ENCODE measurements at regions not wholly inside any gene's neighbourhood (a gene's known extent, or its start where the extent isn't known, plus 50 kb on each side); places are given as distances from the start of the nearest gene placed in this dataset.

DNA sequence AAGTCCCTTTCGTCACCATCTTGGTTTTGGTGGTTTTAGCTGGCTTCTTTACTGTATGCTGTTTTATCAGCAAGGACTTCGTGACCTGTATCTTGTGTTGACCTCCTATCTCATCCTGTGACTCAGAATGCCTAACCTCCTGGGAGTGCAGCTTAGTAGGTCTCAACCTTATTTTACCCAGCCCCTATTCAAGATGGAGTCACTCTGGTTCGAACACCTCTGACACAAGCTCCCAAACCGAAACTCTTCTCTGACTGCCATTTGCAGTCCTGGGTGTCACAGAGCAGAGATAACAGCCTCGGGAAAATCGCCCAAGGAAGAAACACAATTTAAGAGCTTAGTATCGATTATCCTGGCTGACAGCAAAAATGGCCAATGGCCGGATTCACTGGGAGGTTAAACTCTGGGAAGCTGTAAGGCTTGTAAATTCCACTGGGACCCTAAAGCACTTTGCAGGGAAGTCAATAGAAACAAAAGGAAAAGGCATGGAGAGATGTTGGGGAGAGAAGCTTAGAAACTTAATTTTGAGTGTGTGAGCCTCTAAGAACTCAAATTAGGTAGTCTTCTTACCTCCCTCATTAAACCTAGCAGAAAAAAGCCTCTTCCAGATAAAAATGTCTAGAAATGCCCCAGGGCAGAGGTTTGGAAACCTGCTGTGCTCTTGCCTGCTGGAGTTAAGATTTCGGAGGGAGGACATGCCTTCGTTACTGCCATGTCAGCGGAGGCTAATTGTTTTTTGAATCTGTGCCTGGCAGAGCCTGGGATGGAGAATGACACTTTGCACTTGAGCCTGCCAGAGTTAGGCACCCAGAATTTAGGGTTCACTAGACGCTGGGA lies 56.5 kb upstream of the RPH3A start:
- H3K79me2 ChIP-seq (ENCODE audit: low read length): no peaks in the 10 kb centered on the region
- no peaks in the 10 kb centered on the region for H3K4me1 ChIP-seq (ENCODE audit: low read length)
- H4K20me1 ChIP-seq (ENCODE audit: insufficient read depth, low read length): no peaks in the 10 kb centered on the region
- H3K9ac ChIP-seq (ENCODE audit: low read length): no peak overlapping the region
- no peak overlapping the region for H3K4me3 ChIP-seq (ENCODE audit: low read length)
- no peaks in the 10 kb centered on the region for H3K36me3 ChIP-seq (replicated peaks; ENCODE audit: low read depth, low read length)
- H2AFZ ChIP-seq (ENCODE audit: low read depth, low read length): no peak overlapping the region
- no peak for TF ChIP-seq EZH2phosphoT487 (IDR thresholded peaks at IDR 0.05; ENCODE audit: low read depth)
- TF ChIP-seq, protein P1, sequence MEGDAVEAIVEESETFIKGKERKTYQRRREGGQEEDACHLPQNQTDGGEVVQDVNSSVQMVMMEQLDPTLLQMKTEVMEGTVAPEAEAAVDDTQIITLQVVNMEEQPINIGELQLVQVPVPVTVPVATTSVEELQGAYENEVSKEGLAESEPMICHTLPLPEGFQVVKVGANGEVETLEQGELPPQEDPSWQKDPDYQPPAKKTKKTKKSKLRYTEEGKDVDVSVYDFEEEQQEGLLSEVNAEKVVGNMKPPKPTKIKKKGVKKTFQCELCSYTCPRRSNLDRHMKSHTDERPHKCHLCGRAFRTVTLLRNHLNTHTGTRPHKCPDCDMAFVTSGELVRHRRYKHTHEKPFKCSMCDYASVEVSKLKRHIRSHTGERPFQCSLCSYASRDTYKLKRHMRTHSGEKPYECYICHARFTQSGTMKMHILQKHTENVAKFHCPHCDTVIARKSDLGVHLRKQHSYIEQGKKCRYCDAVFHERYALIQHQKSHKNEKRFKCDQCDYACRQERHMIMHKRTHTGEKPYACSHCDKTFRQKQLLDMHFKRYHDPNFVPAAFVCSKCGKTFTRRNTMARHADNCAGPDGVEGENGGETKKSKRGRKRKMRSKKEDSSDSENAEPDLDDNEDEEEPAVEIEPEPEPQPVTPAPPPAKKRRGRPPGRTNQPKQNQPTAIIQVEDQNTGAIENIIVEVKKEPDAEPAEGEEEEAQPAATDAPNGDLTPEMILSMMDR (IDR thresholded peaks at IDR 0.05; ENCODE audit: low read depth, low read length): no peak
- no peak overlapping the region for H3K4me2 ChIP-seq (ENCODE audit: low read length)
- H3K9me3 ChIP-seq (ENCODE audit: insufficient read depth, low read length): no peaks in the 10 kb centered on the region
- peaks cover 32% of the 10 kb centered on the region for H3K27me3 ChIP-seq (ENCODE audit: low read depth, low read length)
- no peak overlapping the region for H3K27ac ChIP-seq (ENCODE audit: low read length)

DNA sequence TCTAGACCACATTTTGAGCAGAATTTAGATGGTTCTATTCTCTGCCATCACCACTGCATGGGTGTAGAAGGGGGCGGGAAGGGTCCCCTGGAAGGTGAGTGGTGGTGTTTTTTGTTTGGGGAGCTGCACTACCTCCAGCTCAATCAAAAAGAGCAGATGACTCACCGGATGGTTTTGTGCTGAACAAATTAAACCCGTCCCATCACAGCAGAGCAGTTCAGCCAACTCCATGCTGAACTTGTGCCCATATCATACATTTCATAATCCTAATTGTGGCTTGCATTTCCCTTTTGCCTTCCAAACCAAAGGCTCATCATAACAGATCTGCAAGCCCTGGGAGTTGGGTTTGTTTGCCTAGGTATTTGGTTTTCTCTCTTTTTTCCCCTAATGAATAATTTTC lies 53.0 kb upstream of the RPH3A start:
- H3K79me2 ChIP-seq (ENCODE audit: low read length): no peaks in the 10 kb centered on the region
- H3K9me3 ChIP-seq (ENCODE audit: insufficient read depth, low read length): no peaks in the 10 kb centered on the region
- no peak overlapping the region for H2AFZ ChIP-seq (ENCODE audit: low read depth, low read length)
- no peaks in the 10 kb centered on the region for H4K20me1 ChIP-seq (ENCODE audit: insufficient read depth, low read length)
- H3K4me2 ChIP-seq (ENCODE audit: low read length): no peak overlapping the region
- H3K27me3 ChIP-seq (ENCODE audit: low read depth, low read length): peaks cover 46% of the 10 kb centered on the region
- H3K36me3 ChIP-seq (replicated peaks; ENCODE audit: low read depth, low read length): no peaks in the 10 kb centered on the region
- TF ChIP-seq, protein P1 (IDR thresholded peaks at IDR 0.05; ENCODE audit: low read depth, low read length): no peak
- no peak for TF ChIP-seq EZH2phosphoT487 (IDR thresholded peaks at IDR 0.05; ENCODE audit: low read depth)
- no peaks in the 10 kb centered on the region for H3K4me1 ChIP-seq (ENCODE audit: low read length)
- no peak overlapping the region for H3K9ac ChIP-seq (ENCODE audit: low read length)
- H3K27ac ChIP-seq (ENCODE audit: low read length): no peak overlapping the region
- H3K4me3 ChIP-seq (ENCODE audit: low read length): no peak overlapping the region

DNA sequence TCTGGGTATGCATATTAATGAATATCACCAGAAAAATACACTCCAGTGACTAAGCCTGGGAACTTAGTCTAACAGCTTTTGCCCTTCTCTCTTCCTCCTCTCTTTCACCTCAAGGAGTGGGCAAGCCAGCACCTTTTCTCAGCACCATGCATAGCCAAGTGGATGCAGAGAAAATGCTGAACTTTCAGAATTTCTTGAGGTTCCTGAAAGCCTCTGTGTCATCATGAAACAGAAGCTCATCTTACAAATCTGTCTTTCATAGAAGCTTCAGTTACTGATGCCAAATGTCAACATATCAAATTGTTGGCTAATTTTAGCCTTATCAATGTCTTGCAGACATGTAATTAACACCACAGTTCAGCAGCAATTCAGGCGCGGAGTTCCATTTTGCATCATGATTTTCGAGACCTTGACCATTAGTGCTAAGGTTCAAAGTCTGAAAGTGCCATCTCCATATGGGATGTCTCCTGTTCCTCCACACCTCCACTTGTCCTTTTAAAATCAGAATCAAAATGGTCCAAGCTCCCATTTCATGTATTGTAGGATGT lies 51.1 kb upstream of the RPH3A start:
- Histone ChIP-seq H4K20me1 (ENCODE audit: insufficient read depth, low read length) (no peaks in the 10 kb centered on the region), H3K4me3 (ENCODE audit: low read length) (no peak overlapping the region), H3K4me2 (ENCODE audit: low read length) (no peak overlapping the region), H3K27me3 (ENCODE audit: low read depth, low read length) (peaks cover 62% of the 10 kb centered on the region), H2AFZ (ENCODE audit: low read depth, low read length) (no peak overlapping the region), H3K36me3 (replicated peaks; ENCODE audit: low read depth, low read length) (no peaks in the 10 kb centered on the region), H3K9ac (ENCODE audit: low read length) (no peak overlapping the region), H3K4me1 (ENCODE audit: low read length) (no peaks in the 10 kb centered on the region), H3K79me2 (ENCODE audit: low read length) (no peaks in the 10 kb centered on the region), H3K9me3 (ENCODE audit: insufficient read depth, low read length) (no peaks in the 10 kb centered on the region), H3K27ac (ENCODE audit: low read length) (no peak overlapping the region)
- no peak for TF ChIP-seq EZH2phosphoT487 (IDR thresholded peaks at IDR 0.05; ENCODE audit: low read depth)
- TF ChIP-seq, protein P1 (IDR thresholded peaks at IDR 0.05; ENCODE audit: low read depth, low read length): no peak

DNA sequence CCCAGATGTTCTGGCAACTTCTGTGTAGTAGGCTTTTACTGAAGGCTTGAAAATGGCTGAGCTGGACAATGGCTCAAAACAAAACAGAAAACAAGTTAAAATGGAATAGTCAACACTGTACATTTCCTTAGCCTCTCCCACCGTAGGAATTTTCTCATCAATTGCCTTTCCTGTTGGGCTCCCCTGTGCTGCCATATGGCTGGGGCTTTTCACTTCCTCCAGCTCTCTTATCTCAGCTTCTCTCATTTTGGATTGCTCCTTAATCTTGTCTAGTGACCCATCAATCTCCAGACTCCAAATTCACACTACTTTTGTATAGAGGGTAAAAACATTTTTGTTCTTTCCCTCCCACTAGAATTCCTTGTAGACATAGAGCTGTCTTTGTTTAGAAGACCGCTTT lies 50.4 kb upstream of the RPH3A start:
- H3K79me2 ChIP-seq (ENCODE audit: low read length): no peaks in the 10 kb centered on the region
- H3K36me3 ChIP-seq (replicated peaks; ENCODE audit: low read depth, low read length): no peaks in the 10 kb centered on the region
- peaks cover 63% of the 10 kb centered on the region for H3K27me3 ChIP-seq (ENCODE audit: low read depth, low read length)
- H3K9me3 ChIP-seq (ENCODE audit: insufficient read depth, low read length): no peaks in the 10 kb centered on the region
- no peak overlapping the region for H2AFZ ChIP-seq (ENCODE audit: low read depth, low read length)
- no peak overlapping the region for H3K27ac ChIP-seq (ENCODE audit: low read length)
- no peak overlapping the region for H3K4me3 ChIP-seq (ENCODE audit: low read length)
- no peaks in the 10 kb centered on the region for H4K20me1 ChIP-seq (ENCODE audit: insufficient read depth, low read length)
- no peak overlapping the region for H3K9ac ChIP-seq (ENCODE audit: low read length)
- no peak overlapping the region for H3K4me2 ChIP-seq (ENCODE audit: low read length)
- no peaks in the 10 kb centered on the region for H3K4me1 ChIP-seq (ENCODE audit: low read length)
- TF ChIP-seq EZH2phosphoT487 (IDR thresholded peaks at IDR 0.05; ENCODE audit: low read depth): no peak
- TF ChIP-seq, protein P1 (IDR thresholded peaks at IDR 0.05; ENCODE audit: low read depth, low read length): no peak
